Karpas-422 (cell line): ENCODE measurements at regions not wholly inside any gene's neighbourhood (a gene's known extent, or its start where the extent isn't known, plus 50 kb on each side); places are given as distances from the start of the nearest gene placed in this dataset.

Source experiments
- DNase-seq: peaks from one replicate; pipeline ENCODE4 v3.0.0-alpha.2; 2015
- H2AFZ ChIP-seq: fragments of 200-600 bp; sonication (generic); 2 replicates; pipeline ENCODE4 v1.6.1; 2014; ENCODE audit warnings: antibody characterized with exemption, low read length, mixed read lengths
- H3K27ac ChIP-seq: fragments of 200-600 bp; sonication (generic); 2 replicates; pipeline ENCODE4 v1.5.1; 2014; ENCODE audit warnings: mild to moderate bottlenecking, low read length, moderate library complexity
- H3K27me3 ChIP-seq: fragments of 200-600 bp; sonication (generic); 2 replicates; pipeline ENCODE4 v1.6.1; 2014; ENCODE audit warnings: low read length, mixed read lengths
- H3K36me3 ChIP-seq: fragments of 200-600 bp; sonication (generic); 2 replicates; pipeline ENCODE4 v1.6.1; 2014; ENCODE audit warnings: low read length, mixed read lengths; ENCODE audit not compliant: insufficient read depth
- H3K4me1 ChIP-seq: fragments of 200-600 bp; sonication (generic); 2 replicates; pipeline ENCODE4 v1.6.1; 2014; ENCODE audit warnings: mild to moderate bottlenecking, low read length, mixed read lengths
- H3K4me2 ChIP-seq: fragments of 200-600 bp; sonication (generic); 2 replicates; pipeline ENCODE4 v1.6.1; 2014; ENCODE audit warnings: low read length, low read depth, mild to moderate bottlenecking; ENCODE audit not compliant: poor library complexity, severe bottlenecking
- H3K4me3 ChIP-seq: fragments of 200-600 bp; sonication (generic); 2 replicates; pipeline ENCODE4 v1.5.1; 2014; ENCODE audit warnings: mild to moderate bottlenecking, antibody characterized with exemption, low read length, mixed read lengths
- H3K79me2 ChIP-seq: fragments of 200-600 bp; sonication (generic); 2 replicates; pipeline ENCODE4 v1.6.1; 2014; ENCODE audit warnings: mild to moderate bottlenecking, low read length, mixed read lengths
- H3K9ac ChIP-seq: fragments of 200-600 bp; sonication (generic); 2 replicates; pipeline ENCODE4 v1.6.0; 2014; ENCODE audit warnings: low read length
- H3K9me2 ChIP-seq: fragments of 200-600 bp; sonication (generic), shearing (Covaris generic); replicated peaks from 2 replicates; pipeline ENCODE4 v1.6.0; 2014; ENCODE audit warnings: mild to moderate bottlenecking, low read length, moderate library complexity; ENCODE audit not compliant: insufficient read depth
- H3K9me3 ChIP-seq: fragments of 300-700, 200-600 bp; sonication (generic); 2 replicates; pipeline ENCODE4 v1.6.1; 2014; ENCODE audit warnings: low read length, mixed read lengths
- H4K20me1 ChIP-seq: fragments of 200-600 bp; sonication (generic); 2 replicates; pipeline ENCODE4 v1.6.1; 2014; ENCODE audit warnings: mild to moderate bottlenecking, antibody characterized with exemption, low read length, low read depth; ENCODE audit not compliant: insufficient read depth

DNA sequence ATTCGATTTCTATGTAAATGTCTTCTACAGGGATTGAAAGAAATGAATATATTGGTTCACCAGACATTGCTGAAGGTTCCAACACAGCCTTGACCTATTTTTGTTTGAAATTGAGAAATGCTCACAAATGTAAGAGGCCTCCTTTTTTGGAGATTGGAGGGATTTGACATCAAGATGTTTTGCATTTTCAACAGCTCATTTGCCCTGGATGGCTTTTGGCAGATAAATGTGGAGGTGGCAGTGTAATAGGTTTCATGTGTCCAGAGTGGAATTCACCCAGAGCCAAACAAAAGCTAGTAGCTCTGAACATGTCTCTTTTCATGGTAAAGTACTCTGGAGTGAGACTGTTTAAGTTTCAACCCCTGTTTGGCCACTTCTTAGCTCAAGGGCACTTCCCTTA, 77.3 kb downstream of the PALM2AKAP2 start:
- H3K4me3 ChIP-seq = no peak overlapping the region
- no peak overlapping the region for H3K4me2 ChIP-seq
- H4K20me1 ChIP-seq = no peaks in the 10 kb centered on the region
- no peaks in the 10 kb centered on the region for H3K9me3 ChIP-seq
- no peaks in the 10 kb centered on the region for H3K36me3 ChIP-seq
- no peaks in the 10 kb centered on the region for H3K9me2 ChIP-seq
- no peaks in the 10 kb centered on the region for H3K4me1 ChIP-seq
- no peaks in the 10 kb centered on the region for H3K79me2 ChIP-seq
- no peak for DNase-seq
- no peaks in the 10 kb centered on the region for H3K27me3 ChIP-seq
- H3K9ac ChIP-seq = no peak overlapping the region
- H3K27ac ChIP-seq = no peak overlapping the region
- H2AFZ ChIP-seq = no peak overlapping the region

DNA sequence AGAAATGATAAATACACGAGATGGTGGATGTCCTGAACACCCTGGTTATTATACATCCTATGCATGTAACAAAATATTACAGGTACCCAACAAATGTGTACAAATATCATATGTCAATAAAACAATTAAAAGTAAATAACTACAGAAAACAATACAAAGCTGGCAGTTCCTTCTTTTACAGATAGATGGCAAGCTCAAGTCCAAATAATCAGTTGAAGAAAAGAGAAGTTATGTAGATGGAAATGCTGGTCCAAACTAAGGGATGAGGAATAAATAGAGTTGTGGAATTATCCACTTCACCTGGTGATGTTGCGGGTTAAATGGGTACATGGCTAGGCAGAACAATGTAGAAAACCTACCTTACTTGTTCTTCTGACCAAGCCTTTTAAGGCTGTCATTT, 79.4 kb downstream of the PALM2AKAP2 start:
- DNase-seq = no peak
- Histone ChIP-seq H3K79me2 (no peaks in the 10 kb centered on the region), H3K36me3 (no peaks in the 10 kb centered on the region), H3K9ac (no peak overlapping the region), H3K27me3 (no peaks in the 10 kb centered on the region), H3K4me3 (no peak overlapping the region), H3K9me2 (no peaks in the 10 kb centered on the region), H2AFZ (no peak overlapping the region), H3K4me2 (no peak overlapping the region), H3K27ac (no peak overlapping the region), H4K20me1 (no peaks in the 10 kb centered on the region), H3K4me1 (no peaks in the 10 kb centered on the region), H3K9me3 (no peaks in the 10 kb centered on the region)

DNA sequence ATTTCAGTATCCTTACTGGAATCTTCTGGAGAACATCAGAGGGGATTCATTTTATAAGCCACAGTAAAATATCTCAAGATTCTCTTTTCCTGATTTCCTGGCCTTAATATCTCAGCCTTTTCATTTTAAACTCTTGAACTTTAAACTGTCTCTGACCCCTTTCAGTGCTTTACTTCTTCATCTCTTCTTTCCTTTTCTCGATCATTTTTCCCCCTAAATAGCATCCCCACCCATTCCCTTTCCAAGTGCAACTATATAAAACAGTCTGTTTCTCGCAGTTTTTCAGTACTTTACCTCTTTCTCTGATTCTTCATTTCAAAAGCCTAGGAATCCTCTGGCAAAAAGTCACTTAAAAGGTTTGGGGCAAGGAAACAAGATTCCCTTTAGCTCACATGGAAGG, 80.5 kb downstream of the PALM2AKAP2 start:
- Histone ChIP-seq H3K9me3 (no peaks in the 10 kb centered on the region), H3K9ac (no peak overlapping the region), H4K20me1 (no peaks in the 10 kb centered on the region), H3K4me1 (no peaks in the 10 kb centered on the region), H3K27me3 (no peaks in the 10 kb centered on the region), H3K27ac (no peak overlapping the region), H2AFZ (no peak overlapping the region), H3K9me2 (no peaks in the 10 kb centered on the region), H3K4me3 (no peak overlapping the region), H3K4me2 (no peak overlapping the region), H3K36me3 (no peaks in the 10 kb centered on the region), H3K79me2 (no peaks in the 10 kb centered on the region)
- DNase-seq = no peak

DNA sequence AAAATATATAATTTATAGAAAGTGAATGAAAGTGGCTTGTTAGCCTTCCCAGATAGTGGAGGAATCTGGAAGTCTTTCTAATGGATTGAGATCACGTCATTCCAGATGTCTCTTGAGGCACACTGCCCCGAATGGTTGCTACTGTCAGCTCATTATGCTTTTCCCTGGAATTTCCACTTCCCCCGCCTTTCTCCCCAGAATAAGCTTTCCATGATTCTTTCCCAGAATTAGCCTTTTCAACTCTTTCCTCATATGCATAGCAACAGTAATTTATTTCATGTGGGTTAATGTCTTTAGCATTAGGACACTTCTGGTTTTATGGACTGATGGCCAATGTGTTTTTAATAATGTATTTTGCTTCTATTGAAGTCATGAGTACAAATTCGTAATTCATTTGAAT, 81.5 kb downstream of the PALM2AKAP2 start:
- Histone ChIP-seq H2AFZ (no peak overlapping the region), H3K9ac (no peak overlapping the region), H3K9me3 (no peaks in the 10 kb centered on the region), H3K79me2 (no peaks in the 10 kb centered on the region), H3K4me3 (no peak overlapping the region), H3K27me3 (no peaks in the 10 kb centered on the region), H3K36me3 (no peaks in the 10 kb centered on the region), H3K27ac (no peak overlapping the region), H3K9me2 (no peaks in the 10 kb centered on the region), H3K4me2 (no peak overlapping the region), H3K4me1 (no peaks in the 10 kb centered on the region), H4K20me1 (no peaks in the 10 kb centered on the region)
- DNase-seq = no peak

DNA sequence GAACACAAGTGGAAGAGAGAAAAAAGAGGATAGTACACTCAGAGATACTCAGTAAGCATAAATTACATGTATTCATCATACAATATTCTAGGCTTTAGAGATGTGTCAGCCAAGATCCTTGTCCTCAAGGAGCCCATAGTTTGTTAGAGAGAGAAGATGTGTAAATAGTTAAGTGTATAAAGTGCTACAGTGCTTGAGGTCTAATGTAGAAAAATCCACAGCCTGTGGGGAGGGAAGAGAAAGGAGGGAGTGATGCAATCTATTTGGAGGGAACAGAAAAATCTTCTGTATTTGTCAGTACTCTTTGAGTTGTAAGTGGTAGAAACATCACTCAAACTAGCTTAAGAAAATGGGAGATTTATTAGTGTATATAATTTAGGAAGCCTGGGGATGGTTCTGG, 81.9 kb downstream of the PALM2AKAP2 start:
- Histone ChIP-seq H4K20me1 (no peaks in the 10 kb centered on the region), H2AFZ (no peak overlapping the region), H3K4me2 (no peak overlapping the region), H3K79me2 (no peaks in the 10 kb centered on the region), H3K9me2 (no peaks in the 10 kb centered on the region), H3K9ac (no peak overlapping the region), H3K36me3 (no peaks in the 10 kb centered on the region), H3K4me1 (no peaks in the 10 kb centered on the region), H3K9me3 (no peaks in the 10 kb centered on the region), H3K27me3 (no peaks in the 10 kb centered on the region), H3K27ac (no peak overlapping the region), H3K4me3 (no peak overlapping the region)
- no peak for DNase-seq

DNA sequence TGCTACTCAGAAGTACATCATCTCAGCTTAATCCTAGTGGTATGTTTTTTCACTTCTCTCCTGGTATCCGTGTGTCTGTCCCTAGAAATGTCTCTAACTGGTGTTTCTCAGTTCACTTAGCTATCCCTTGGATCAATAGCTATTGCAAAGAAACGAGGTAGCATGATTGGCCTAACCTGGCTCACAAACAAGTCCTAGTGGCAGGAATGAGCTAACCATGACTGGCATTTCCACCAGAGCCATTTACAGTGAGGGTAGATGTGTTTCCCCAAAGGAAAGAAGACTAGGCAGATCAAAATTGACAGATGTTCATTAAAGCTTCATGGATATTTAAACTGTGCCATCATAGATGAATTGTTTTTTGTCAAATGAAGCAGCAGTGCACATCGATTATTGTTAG, 82.5 kb downstream of the PALM2AKAP2 start:
- Histone ChIP-seq H3K27ac (no peak overlapping the region), H3K9me3 (no peaks in the 10 kb centered on the region), H3K4me3 (no peak overlapping the region), H3K27me3 (no peaks in the 10 kb centered on the region), H3K79me2 (no peaks in the 10 kb centered on the region), H3K9ac (no peak overlapping the region), H3K4me1 (no peaks in the 10 kb centered on the region), H2AFZ (no peak overlapping the region), H4K20me1 (no peaks in the 10 kb centered on the region), H3K36me3 (no peaks in the 10 kb centered on the region), H3K9me2 (no peaks in the 10 kb centered on the region), H3K4me2 (no peak overlapping the region)
- DNase-seq = no peak

DNA sequence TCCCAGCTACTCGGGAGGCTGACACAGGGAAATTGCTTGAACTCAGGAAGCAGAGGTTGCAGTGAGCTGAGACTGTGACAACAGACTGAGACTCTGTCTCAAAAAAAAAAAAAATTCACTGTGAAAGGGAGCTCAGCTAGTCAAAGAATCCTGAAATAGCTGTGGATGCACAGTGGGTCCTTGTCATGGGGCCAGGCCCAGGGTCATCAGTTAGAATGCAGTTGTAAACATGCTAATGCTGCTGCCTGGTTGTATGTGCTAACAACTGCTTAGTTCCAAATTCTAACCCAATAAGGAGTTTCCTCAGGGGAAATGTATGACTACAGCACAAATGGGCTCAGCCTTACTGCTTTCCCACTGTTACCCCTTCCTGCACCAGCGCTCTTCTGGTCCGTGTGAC, 84.0 kb downstream of the PALM2AKAP2 start:
- Histone ChIP-seq H3K4me2 (no peak overlapping the region), H3K9ac (no peak overlapping the region), H3K9me3 (no peaks in the 10 kb centered on the region), H3K27ac (no peak overlapping the region), H3K36me3 (no peaks in the 10 kb centered on the region), H3K27me3 (no peaks in the 10 kb centered on the region), H3K79me2 (no peaks in the 10 kb centered on the region), H3K4me3 (no peak overlapping the region), H3K9me2 (no peaks in the 10 kb centered on the region), H2AFZ (no peak overlapping the region), H4K20me1 (no peaks in the 10 kb centered on the region), H3K4me1 (no peaks in the 10 kb centered on the region)
- no peak for DNase-seq

DNA sequence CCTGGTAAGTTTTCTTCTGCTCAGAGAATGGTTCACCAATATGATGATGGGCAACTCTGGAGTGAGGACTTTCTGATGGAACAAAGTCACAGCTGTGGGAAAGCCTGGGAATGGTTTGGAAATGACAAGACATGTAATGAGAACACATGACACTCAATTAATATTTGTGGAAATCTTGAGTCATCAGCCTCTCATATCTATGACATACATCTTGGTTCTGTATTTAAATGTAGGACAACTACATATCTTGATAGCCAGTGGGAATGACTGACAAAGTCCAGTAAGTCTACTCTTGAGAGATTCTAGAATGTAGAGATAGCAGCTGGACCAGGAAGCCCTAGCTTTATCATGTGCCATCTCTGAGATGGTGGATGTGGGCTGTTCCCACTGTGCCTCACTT, 85.5 kb downstream of the PALM2AKAP2 start:
- no peaks in the 10 kb centered on the region for H3K79me2 ChIP-seq
- no peaks in the 10 kb centered on the region for H4K20me1 ChIP-seq
- no peaks in the 10 kb centered on the region for H3K9me3 ChIP-seq
- H3K4me3 ChIP-seq = no peak overlapping the region
- H3K36me3 ChIP-seq = no peaks in the 10 kb centered on the region
- H3K4me1 ChIP-seq = no peaks in the 10 kb centered on the region
- H3K27ac ChIP-seq = no peak overlapping the region
- no peak overlapping the region for H3K4me2 ChIP-seq
- H3K27me3 ChIP-seq = no peaks in the 10 kb centered on the region
- no peak overlapping the region for H2AFZ ChIP-seq
- no peak for DNase-seq
- H3K9me2 ChIP-seq = no peaks in the 10 kb centered on the region
- no peak overlapping the region for H3K9ac ChIP-seq

DNA sequence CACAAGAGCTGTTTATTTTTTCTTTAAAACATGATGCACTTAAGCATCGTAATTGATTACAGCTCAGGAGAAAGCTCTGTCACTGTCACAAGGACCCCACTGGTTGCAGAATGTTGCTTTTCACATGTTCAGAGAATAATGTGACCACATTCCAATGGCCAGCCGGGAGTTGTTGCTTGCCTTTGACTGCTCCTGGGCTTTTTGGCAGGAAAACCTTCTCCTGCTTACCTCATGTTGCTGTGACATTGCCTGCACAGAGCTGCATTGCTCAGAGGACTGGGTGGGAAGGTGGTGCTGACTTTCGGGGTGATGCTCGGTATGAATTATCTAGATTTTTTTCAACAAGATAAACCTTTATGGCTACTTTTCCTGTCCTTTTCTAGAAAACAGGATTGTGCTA, 88.2 kb downstream of the PALM2AKAP2 start:
- Histone ChIP-seq H3K9ac (no peak overlapping the region), H3K4me2 (no peak overlapping the region), H2AFZ (no peak overlapping the region), H3K27ac (no peak overlapping the region), H3K9me2 (no peaks in the 10 kb centered on the region), H3K27me3 (no peaks in the 10 kb centered on the region), H3K79me2 (no peaks in the 10 kb centered on the region), H3K4me1 (no peaks in the 10 kb centered on the region), H3K9me3 (no peaks in the 10 kb centered on the region), H3K4me3 (no peak overlapping the region), H4K20me1 (no peaks in the 10 kb centered on the region), H3K36me3 (no peaks in the 10 kb centered on the region)
- DNase-seq = no peak
